NCI-H2107 treated with DMSO at 0.1 percent for 48 hours (cell line): ENCODE measurements at regions not wholly inside any gene's neighbourhood (a gene's known extent, or its start where the extent isn't known, plus 50 kb on each side); places are given as distances from the start of the nearest gene placed in this dataset.
"Not testable (repeated sequence)": the region's sequence is repeated elsewhere in the genome, so short reads cannot be mapped to it uniquely, and the experiment has no call there.

Experiments
- DNase-seq: peaks from one replicate; lab custom pipeline; 2025; ENCODE audit not compliant: unreplicated experiment; lab: John Stamatoyannopoulos, UW

DNA sequence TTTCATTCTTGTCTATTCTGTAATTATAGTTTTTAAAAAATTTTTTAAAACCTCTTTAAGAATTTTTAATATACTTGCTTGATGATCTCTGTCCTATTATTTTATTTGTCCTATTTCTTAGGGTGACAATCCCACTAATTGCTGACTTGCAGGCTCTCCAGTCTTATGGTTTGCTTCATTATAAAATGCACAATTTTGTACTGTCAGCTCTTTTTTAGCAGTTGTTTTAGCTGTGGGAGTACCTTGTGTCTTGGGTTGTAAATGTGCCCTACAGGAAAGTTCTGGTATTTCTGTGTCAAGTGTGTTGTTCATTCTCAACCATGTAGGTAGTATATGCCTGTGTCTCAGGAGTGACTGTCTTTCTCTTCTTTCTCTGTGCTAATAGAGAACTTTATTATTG lies 118.2 kb upstream of the IL15 start:
- no peak for DNase-seq

DNA sequence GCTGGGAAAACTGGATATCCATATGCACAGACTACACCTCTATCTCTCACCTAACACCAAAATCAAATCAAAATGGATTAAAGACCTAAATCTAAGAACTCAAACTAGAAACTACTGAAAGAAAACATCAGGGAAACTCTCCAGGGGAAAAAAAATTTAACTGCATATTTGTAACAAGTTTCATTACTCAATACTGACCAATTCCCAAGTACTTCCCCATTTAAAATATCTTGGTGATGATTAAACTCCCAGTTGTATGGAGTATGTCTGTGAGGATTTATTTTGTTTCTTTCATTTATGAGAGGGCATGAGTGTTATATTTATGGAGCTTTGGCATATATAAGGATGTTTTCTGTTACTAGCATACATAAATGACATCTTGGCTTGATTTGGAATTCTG lies 112.3 kb upstream of the IL15 start:
- no peak for DNase-seq

DNA sequence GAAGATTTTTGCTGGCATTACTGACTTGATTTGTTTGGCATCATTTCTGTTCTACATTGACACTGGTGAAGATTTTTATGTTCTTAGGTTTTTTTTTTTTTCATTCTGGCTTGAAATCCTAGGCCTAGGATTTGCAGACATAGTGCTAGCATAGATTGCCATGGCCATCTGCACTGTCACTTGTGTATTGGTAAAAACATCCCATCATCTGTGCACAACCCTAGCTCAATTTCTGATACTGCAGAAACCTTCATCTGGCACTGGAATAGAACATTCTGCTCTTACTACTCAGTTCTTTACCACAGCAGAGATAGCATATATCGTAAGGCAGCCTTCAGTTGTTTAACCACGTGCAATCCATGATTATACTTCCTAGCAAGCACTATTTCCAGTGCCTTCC lies 111.5 kb upstream of the IL15 start:
- DNase-seq = no peak

DNA sequence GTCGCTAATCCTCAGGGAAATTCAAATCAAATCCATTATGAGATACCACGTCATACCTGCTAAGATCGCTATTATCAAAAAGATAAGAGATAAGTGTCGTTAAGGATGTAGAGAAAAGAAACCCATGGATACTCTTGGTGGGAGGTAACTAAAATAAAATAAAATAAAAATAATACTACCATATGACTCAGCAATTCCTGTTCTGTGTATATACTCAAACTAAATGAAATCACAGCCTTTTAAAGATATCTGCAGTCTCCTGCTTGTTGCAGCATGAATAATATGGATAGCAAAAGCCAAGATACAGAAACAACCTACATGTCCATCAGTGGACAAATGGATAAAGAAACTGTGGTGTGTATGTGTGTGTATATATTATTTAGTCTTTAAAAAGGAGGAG lies 105.8 kb upstream of the IL15 start:
- no peak for DNase-seq

DNA sequence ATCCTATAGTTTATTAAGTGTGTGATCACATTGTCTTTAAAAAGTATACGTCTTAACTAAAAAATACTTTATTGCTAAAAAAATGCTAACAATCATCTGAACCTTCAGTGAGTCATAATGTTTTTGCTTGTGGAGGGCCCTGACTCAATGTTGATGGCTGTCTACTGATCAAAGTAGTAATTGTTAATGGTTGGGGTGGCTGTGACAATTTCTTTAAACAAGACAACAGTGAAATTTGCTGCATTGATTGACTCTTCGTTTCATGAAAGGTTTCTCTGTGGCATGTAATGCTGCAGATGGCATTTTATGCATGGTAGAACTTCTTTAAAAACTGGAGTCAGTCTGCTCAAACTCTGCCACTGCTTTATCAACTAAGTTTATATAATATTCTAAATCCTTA lies 101.4 kb upstream of the IL15 start:
- DNase-seq = no peak

DNA sequence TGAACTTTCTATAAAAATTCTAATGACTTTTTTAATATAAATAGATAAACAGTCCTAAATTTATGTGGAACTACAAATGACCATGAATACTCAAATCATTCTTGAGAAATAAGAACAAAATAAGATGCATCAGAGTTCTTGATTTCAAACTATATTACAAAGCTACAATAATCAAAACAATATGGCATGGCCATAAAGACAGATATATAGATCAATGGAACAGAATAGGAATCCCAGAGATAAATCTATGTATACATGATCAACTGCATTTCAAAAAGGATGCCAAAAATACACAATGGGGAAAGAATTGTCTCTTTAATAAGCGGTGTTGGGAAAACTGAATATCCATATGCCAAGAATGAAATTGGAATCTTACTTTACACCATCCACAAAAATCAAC lies 98.4 kb upstream of the IL15 start:
- no peak for DNase-seq

DNA sequence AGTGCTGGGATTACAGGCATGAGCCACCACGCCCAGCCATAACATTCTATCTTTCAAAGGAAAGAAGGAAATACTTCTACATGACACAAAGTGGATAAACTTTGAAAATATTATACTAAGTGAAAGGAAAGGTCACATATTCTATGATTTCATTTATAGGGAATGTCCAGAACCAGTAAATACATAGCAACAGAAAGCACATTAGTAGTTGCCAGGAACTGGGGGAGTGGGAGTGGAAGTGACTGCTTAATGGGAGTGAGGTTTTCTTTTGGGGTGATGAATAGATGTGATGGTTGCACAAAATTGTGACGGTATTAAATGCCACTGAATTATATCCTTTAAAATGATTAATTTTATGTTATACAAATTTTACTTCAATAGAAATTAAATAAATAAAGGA lies 95.7 kb upstream of the IL15 start:
- DNase-seq = no peak

DNA sequence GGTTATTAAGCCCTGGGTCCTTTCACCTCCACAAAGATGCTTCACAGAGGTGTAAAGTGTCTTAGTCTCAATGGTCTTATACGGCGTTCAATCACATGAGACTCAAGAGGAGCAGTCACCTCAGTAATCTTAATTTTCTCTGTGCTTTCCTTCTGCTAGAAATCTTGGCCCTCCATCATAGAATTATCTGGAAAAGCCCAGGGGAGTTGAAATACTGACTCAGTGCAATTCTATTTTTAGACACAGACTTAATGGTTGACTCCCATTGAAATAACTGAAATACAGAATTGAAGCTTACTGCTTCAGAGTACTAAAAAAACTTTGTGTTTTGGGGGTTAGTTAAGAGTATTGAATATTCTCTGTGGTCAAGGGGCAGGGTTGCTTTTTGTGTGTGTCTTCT lies 94.5 kb upstream of the IL15 start:
- DNase-seq = no peak

DNA sequence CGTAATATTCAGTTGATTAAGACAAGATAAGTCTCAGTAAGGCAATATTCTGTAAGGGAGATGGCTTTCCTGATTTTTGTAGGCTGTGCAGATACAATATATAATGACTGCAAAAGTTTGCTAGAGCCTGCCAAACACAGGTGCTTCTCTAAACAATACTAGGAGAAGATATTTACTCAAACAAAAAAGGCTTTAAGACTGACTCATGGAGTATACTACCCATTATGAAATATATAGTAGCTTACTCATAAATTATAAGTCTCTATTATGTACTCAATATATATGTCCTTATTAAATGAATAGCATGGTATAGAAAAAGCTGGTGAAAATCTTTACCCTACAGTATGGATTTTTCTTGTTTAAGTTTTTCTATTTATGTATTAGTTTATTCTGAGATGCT lies 93.2 kb upstream of the IL15 start:
- DNase-seq = no peak

DNA sequence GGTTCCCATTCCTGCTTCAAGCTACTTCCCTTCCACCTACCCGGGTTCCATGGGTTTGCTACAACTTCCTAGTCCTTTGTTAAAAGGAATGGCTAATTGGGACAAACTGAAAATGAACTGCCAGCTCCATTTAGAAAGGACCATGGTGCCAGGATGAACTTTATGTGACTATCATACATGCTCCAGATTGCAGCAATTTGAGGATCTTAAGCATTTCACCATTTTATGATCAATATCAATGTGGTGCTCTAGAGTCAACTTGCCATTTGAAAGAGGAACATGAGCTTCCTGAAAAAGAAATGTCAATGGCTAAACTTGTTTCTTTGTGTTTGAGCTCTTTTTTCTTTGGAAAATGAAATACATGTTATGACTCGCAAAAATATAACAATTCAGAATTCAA lies 92.7 kb upstream of the IL15 start:
- DNase-seq = no peak

DNA sequence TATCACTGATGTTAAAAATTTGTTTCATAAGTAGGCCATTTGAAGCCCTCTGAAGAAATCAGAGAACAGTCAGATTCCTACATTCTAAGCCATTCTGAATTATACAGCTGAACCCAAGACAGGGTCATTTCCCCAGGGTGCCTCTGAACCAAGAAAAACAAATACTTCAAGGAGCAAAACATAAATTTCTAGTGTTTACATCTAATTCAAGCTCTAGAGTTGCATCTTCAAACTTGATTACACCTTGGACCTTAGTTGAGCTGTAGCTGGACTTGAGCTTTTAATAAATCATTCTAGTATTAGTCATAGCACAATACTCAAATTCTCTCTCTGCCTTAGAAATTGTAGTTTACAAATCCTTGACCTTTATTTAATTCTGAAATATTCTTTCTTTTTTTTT lies 87.6 kb upstream of the IL15 start:
- DNase-seq = no peak

DNA sequence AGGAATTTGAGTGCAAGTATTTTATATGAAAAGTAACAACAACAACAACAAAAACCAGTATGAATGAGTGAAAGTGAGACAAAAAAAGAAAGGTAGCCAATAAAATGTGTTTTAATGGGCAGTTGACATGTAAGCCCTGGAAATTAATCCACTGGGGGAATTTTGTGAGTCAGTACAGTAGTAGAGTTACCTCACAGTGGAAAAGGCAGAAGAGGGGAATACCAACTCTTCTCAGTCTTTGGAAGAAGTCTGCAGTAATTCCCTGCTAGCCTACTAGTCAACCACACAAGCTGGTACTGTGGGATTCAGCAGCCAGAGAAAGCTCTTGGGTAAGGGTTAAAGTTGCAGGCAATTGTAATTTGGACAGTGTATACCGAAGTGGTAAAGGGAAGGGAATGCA lies 76.3 kb upstream of the IL15 start:
- no peak for DNase-seq

DNA sequence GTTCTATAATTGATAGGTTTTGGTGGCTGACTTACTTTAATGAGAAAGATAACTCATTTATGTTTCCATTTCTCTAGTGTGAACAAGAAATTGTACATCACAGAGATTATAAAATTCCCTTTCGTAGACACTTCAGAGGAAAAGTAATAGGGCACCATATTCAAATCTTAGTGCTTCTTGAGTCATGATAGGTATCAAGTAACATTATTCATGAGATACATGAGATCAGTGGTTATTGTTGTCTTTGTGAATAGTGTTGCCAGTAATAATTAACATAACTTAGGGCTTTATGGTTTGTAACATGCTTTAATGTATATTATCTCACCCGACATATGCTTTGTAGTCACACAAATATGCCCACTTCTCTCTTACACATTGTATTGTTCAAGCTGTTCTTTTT lies 73.7 kb upstream of the IL15 start:
- DNase-seq = no peak

DNA sequence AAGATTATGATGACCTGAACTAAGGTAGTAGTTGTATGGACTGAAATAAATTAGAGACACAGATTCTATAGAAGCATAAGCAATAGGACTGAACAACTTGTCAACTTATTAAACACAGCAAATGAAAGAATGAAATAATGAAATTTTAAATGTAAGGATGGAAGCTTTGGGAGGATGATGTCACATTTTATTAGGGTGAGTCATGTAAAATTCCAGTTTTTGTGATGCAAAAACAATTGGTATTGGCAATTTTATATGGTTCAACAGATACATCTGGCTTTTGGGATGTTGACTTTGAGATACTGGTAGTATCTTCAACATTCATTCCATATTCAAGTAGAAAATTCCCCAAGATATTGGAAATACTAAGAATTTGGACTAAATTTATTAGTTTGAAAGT lies 72.7 kb upstream of the IL15 start:
- DNase-seq = no peak

DNA sequence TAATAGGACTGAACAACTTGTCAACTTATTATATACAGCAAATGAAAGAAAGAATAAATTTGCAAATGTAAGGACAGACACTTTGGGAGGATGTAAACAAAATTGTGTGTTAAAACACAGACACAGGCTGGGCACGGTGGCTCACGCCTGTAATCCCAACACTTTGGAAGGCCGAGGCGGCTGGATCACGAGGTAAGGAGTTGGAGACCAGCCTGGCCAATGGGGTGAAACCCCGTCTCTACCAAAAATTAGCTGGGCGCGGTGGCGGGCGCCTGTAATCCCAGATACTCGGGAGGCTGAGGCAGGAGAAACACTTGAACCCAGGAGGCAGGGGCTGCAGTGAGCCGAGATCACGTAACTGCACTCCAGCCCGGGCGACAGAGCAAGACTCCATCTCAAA lies 71.4 kb upstream of the IL15 start:
- DNase-seq = not testable (repeated sequence)

DNA sequence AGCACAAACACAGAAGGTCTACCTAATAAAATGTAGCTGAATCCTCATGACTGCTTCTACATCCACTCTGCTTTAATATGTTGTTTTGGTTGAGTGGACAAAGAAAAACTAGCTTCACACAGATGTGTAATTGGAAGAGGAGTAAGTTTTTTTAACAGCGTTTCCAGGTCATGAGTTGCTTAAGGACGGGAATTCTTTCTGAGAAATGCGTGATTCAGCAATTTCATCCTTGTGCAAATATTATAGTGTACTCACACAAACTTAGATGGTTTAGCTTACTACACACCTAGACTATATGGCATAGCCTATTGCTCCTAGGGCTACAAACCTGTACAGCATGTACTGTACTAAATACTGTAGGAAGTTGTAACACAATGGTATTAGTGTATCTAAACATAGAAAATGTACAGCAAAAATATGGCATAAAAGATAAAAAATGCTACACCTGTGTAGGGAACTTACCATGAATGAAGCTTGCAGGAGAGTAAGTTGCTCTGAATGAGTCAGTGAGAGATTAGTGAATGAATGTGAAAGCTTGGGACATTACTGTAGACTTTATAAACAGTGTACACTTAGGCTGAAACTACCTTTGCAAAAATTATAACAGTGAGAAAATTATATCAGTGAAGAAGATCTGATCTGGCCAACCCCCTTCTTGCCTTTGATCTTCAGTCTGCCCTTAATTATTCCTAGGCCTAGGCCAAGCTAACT lies 70.8 kb upstream of the IL15 start:
- DNase-seq = no peak

DNA sequence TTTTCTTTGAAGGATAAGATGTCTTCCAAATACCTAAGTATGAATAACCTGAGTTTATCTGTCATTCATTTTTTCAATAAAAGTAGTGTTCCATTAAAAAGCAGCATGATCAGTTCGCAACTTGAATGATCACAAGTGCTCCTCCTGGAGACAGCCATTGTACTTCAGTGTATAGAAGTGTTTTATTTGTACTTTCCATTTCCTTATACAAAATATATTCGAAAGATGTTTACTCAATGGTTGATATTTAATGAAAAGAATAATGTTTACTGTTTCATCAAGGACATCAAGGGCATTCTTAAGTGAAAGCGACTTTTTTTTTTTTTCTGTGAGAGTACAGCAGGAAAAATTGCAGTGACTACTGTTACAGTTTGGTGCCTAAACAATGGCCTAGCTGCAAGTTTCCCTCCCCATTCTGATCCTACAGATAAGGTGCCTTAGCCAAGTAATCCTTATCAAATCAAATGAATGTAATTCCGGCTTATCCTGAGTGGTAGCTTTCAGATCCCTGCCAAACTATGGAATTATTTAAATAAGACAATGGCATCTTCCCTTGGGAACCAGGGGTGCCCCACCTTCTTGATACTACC lies 69.0 kb upstream of the IL15 start:
- no peak for DNase-seq

DNA sequence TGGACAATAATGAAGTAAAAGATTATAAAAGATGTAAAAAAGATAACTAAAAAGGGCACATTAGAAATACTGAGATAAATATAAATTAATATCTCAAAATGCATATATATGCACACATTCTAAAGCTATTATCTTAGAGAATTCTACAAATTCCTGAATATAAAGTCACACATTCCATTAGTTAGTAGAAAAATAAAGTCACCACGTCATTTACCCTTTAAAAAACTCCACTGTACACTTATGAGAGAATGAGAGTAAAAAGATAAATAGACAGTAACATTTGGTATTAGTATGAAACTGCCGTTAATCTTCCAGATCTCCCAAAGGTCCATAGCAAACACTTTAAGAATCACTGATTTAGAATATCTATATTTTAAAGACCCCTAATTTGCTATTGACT lies 67.2 kb upstream of the IL15 start:
- DNase-seq = no peak

DNA sequence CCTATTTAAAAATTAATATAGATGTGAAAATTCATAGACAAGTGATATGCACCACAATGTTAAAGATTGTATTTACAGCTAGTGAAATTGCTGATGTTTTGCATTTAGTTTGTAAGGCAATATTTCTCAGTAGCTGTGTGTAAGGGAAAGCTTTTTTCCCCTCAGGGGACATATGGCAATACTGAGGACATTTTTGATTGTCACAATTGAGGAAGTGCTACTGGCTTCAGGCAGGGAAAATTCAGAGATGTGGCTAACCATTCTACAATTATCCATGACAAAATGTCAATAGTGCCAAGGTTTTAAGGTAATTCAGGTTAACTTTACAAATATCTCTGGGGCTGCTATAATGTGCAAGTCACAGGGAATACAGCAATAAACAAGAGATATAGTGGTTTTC lies 66.1 kb upstream of the IL15 start:
- no peak for DNase-seq

DNA sequence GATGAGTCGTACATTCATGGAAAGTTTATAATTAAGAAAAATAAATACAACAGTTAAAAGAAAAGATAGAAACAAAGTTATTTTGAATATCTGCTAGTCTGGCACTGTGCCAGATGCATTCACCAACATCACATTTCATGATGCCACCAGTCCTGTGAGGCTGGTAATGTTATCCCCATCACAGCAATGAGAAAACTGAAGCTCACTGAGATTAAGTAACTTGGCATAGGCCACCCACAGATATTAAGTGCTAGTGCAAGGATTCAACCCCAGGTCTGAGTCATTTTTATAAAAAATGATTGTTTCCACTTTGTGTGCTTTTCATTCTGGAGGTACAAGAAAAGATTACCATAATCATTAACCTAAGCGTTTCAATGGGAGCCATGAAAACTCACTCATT lies 65.0 kb upstream of the IL15 start:
- no peak for DNase-seq

DNA sequence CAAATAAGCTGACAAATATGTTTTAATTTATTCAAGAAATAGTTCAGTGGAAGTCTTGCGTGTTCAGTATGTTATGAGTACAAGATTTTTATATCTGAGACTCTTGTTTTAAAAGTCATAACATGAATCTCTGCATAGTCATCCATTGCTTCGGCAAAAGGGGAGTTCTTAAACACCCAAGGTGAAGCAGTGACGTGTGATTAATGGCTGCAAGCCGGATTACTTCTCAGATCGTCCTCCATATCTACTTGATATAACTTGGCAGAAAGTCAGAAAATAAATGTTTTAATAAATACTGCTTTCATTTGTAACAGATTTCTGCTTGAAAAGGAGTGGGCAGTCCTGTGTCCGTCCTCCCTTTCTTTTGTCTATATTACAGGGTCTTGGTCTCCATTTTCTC lies 64.6 kb upstream of the IL15 start:
- DNase-seq = no peak

DNA sequence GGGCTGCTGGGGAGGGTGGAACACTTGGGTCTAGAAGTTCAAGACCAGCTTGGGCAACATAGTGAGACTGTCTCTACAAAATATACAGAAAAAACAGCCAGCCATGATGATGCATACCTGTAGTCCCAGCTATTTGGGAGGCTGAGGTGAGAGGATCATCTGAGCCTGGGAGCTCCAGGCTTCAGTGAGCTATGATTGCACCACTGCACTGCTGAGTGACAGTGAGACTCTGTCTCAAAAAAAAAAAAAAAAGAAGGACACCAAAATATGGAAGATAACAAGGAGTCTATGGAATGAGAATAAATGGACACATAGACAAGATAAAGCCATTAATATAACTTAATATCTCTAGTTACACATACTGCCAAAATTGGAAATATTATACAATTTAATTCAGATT lies 62.7 kb upstream of the IL15 start:
- DNase-seq = no peak

DNA sequence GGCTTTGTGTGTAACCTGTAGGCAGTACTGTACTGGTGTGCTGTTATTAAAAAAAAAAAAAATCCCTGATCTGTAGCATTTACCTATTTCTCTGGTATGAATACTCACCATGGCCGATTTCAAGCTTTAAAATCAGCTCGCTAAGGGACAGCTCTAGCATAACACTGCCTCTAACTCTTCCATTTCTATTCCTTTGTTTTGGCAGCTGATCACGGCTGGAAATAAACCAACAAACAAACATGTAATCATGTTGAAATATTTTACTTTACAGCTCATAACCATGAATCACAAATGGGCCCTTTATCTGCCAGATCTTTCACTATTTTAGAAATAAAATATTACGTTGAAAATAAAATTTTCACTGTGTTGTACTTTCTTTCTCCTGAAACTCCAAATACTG lies 60.5 kb upstream of the IL15 start:
- DNase-seq = no peak
